Fibroblast of lung (primary cell): ENCODE measurements at regions not wholly inside any gene's neighbourhood (a gene's known extent, or its start where the extent isn't known, plus 50 kb on each side); places are given as distances from the start of the nearest gene placed in this dataset.
A peak's percentile ranks its signal among the peaks of the same experiment; 100 is the strongest.

Experiments used
- DNase-seq, 2 donors: peaks; one replicate each; pipeline versions ENCODE4 v3.0.0 to v3.0.0-alpha.2; 2010; ENCODE audit warnings: low read depth in 2 of 2
- H2AFZ ChIP-seq: 2 replicates; pipeline ENCODE4 v1.5.1; 2012; ENCODE audit warnings: low read length, control low read depth, inconsistent platforms
- H3K27ac ChIP-seq: 2 replicates; pipeline ENCODE4 v1.5.1; 2011; ENCODE audit warnings: low read length, control low read depth; ENCODE audit not compliant: insufficient read depth
- H3K27me3 ChIP-seq: 2 replicates; pipeline ENCODE4 v1.5.1; 2011; ENCODE audit warnings: mild to moderate bottlenecking, low read length; ENCODE audit not compliant: control insufficient read depth, insufficient read depth
- H3K36me3 ChIP-seq: 2 replicates; pipeline ENCODE4 v1.5.1; 2011; ENCODE audit warnings: low read length; ENCODE audit not compliant: control insufficient read depth, insufficient read depth
- H3K4me1 ChIP-seq: 2 replicates; pipeline ENCODE4 v1.5.1; 2011; ENCODE audit warnings: low read length; ENCODE audit not compliant: control insufficient read depth, insufficient read depth; ENCODE audit errors: extremely low read depth
- H3K4me2 ChIP-seq: 2 replicates; pipeline ENCODE4 v1.5.1; 2011; ENCODE audit warnings: low read length, control low read depth; ENCODE audit not compliant: insufficient read depth; ENCODE audit errors: extremely low read depth
- H3K4me3 ChIP-seq, 4 experiments: fragments of 200-600 bp in 1 of 4; sonication (generic) in 1 of 4; replicated peaks in 1 of 4; 2 replicates each; pipeline ENCODE4 v1.5.1; 2011 to 2016; ENCODE audit warnings: low read length in 4 of 4, low read depth in 3 of 4, mild to moderate bottlenecking in 3 of 4, control low read depth in 2 of 4, inconsistent platforms in 1 of 4, mixed read lengths in 1 of 4; ENCODE audit not compliant: insufficient read depth in 1 of 4; ENCODE audit errors: control extremely low read depth in 1 of 4
- H3K79me2 ChIP-seq: 2 replicates; pipeline ENCODE4 v1.5.1; 2012; ENCODE audit warnings: mild to moderate bottlenecking, low read length, inconsistent platforms; ENCODE audit not compliant: control insufficient read depth, insufficient read depth
- H3K9ac ChIP-seq: 2 replicates; pipeline ENCODE4 v1.5.1; 2011; ENCODE audit warnings: mild to moderate bottlenecking, low read length, control low read depth; ENCODE audit not compliant: insufficient read depth
- H3K9me3 ChIP-seq: 2 replicates; pipeline ENCODE4 v1.5.1; 2012; ENCODE audit warnings: low read depth, low read length; ENCODE audit not compliant: control insufficient read depth, insufficient read depth
- H4K20me1 ChIP-seq: 2 replicates; pipeline ENCODE4 v1.5.1; 2011; ENCODE audit warnings: low read length; ENCODE audit not compliant: control insufficient read depth, insufficient read depth; ENCODE audit errors: extremely low read depth
- EZH2 ChIP-seq: IDR thresholded peaks from 2 replicates; pipeline ENCODE4 v1.5.1; 2012; ENCODE audit warnings: low read length, control low read depth, mild to moderate bottlenecking; ENCODE audit errors: missing control alignments
- TF ChIP-seq, protein P1 (sequence below), 2 donors: IDR thresholded peaks in 1 of 2; conservative IDR thresholded peaks in 1 of 2; 1 replicate in 1 of 2; 2 replicates in 1 of 2; pipeline ENCODE4 v1.5.1; 2011 to 2012; ENCODE audit warnings: low read length in 2 of 2, control low read depth in 1 of 2, inconsistent platforms in 1 of 2, low read depth in 1 of 2, mild to moderate bottlenecking in 1 of 2

DNA sequence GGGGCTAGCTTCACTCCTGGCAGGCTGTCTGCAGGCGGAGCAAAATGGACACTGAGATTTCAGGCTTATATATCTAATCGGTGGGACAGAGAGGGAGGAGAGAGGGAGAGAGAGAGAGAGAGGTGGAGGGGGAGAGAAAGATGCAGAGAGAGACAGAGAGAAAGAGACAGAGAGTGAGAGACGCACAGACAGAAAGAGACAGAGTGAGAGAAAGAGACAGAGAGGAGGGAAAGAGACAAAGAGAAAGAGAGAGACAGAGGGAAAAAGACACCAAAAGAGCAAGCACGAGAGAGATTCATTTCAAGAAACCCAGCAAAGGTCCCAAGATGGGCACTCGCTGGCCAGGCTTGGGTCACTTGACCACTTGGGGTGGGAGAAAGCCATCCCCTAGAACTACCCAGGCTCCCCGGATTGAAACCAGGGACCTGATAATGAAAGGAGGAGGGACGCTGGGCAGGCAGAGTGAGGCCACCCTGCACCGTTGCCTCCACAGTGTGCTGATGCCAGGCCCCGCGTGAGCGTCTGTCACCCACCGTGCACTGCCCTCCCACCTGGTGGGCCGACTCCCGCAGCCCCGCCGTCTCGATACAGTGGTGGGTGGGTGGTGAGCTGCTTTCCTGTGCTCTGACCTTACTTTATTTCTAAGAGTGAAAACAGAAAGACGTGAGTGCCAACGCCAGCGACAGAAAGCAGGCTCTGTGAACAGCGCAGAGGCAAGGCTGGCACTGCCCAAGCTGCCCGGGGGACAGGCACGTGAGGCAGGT, 67.9 kb upstream of the SLCO4A1 start:
- Histone ChIP-seq H4K20me1 (no peaks in the 10 kb centered on the region), H3K9ac (no peak overlapping the region), H3K9me3 (no peaks in the 10 kb centered on the region), H3K4me2 (no peak overlapping the region), H2AFZ (no peak overlapping the region), H3K27me3 (peaks cover 11% of the 10 kb centered on the region), H3K4me3 (no peak overlapping the region), H3K79me2 (no peaks in the 10 kb centered on the region), H3K36me3 (no peaks in the 10 kb centered on the region), H3K27ac (no peak overlapping the region), H3K4me1 (no peaks in the 10 kb centered on the region)
- TF ChIP-seq, protein P1, sequence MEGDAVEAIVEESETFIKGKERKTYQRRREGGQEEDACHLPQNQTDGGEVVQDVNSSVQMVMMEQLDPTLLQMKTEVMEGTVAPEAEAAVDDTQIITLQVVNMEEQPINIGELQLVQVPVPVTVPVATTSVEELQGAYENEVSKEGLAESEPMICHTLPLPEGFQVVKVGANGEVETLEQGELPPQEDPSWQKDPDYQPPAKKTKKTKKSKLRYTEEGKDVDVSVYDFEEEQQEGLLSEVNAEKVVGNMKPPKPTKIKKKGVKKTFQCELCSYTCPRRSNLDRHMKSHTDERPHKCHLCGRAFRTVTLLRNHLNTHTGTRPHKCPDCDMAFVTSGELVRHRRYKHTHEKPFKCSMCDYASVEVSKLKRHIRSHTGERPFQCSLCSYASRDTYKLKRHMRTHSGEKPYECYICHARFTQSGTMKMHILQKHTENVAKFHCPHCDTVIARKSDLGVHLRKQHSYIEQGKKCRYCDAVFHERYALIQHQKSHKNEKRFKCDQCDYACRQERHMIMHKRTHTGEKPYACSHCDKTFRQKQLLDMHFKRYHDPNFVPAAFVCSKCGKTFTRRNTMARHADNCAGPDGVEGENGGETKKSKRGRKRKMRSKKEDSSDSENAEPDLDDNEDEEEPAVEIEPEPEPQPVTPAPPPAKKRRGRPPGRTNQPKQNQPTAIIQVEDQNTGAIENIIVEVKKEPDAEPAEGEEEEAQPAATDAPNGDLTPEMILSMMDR (conservative IDR thresholded peaks at IDR 0.05 in 1 of 2, IDR thresholded peaks at IDR 0.05 in 1 of 2; ENCODE audit: low read depth in 1 of 2, low read length in 2 of 2) = no peak
- TF ChIP-seq EZH2 = no peak
- no peak for DNase-seq

DNA sequence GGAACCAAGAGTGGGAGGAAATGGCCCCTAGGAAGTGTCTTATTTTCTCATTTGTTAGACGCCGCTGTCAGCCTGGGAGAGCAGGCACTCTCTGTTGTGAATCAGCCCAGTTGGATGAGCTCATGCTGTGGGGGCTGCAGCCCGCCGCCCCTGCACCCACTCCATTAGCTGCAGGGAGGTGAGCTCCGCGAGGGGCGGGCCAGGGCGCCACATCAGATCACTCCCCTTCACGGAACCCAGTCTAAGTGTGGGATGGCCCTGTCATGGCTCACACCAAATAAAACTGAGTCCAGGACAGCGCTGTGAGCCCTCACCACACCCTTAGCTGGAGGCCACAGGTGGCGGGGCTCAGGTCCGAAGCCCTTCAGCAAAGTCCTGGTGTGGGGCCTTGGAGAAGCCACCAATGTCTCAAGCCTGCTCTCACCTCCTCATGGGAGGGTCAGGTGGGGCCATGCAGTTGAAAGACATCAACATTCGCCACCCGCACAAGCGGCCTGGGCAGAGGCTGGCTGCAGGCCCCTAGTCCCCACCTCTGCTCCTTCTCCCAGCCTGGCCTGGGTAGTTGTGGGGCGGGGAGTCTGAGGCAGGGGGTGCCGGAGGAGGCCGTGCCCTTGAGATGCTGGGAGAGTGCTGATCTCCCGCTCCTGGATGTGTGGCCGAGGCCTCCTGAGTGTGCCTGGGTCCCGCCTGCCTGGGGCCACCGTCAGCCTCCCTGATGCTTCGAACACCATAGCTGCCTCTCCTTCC, 66.2 kb upstream of the SLCO4A1 start:
- TF ChIP-seq, protein P1 (conservative IDR thresholded peaks at IDR 0.05 in 1 of 2, IDR thresholded peaks at IDR 0.05 in 1 of 2; ENCODE audit: low read depth in 1 of 2, low read length in 2 of 2) = no peak
- no peak for TF ChIP-seq EZH2
- DNase-seq = no peak
- no peaks in the 10 kb centered on the region for H3K9me3 ChIP-seq
- no peak overlapping the region for H3K9ac ChIP-seq
- H3K79me2 ChIP-seq = no peaks in the 10 kb centered on the region
- peaks cover 13% of the 10 kb centered on the region for H3K27me3 ChIP-seq
- H3K36me3 ChIP-seq = no peaks in the 10 kb centered on the region
- no peak overlapping the region for H3K27ac ChIP-seq
- no peaks in the 10 kb centered on the region for H4K20me1 ChIP-seq
- no peak overlapping the region for H3K4me2 ChIP-seq
- H3K4me1 ChIP-seq = no peaks in the 10 kb centered on the region
- no peak overlapping the region for H2AFZ ChIP-seq
- H3K4me3 ChIP-seq = no peak overlapping the region

DNA sequence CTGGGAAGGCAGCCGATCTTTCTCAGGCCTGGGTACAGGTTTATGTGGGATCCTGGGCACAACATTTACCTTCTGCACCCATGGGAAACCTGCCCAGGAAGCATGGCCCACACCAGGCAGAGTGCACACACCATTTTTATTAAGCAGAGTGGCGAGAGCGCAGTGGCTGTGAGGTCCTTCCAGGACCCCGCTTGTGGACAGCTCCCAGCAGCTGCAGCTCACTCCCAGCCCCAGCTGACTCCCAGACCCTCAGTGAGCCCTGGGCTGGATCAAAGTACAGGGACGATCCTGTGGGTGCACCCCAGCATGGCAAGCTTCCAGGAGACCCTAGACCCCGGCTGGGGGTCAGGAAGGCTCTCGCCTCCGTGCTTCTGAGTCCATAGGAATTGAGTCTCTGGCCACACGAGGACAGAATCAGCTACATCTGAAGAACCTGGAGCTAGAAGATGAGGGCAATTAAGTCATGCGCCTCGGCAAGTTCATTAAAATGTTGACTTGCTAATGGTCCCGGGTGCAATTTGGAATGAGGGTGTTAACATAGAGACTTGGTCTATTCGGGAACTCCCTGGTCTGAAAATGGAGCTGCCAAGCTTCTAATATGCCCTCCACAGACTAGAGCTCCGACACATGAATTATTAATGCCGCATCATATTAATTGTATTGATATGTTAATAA, 65.4 kb upstream of the SLCO4A1 start:
- Histone ChIP-seq H3K27me3 (peaks cover 13% of the 10 kb centered on the region), H3K4me1 (no peaks in the 10 kb centered on the region), H3K9ac (no peak overlapping the region), H2AFZ (no peak overlapping the region), H3K27ac (no peak overlapping the region), H3K4me3 (no peak overlapping the region), H3K36me3 (no peaks in the 10 kb centered on the region), H3K79me2 (no peaks in the 10 kb centered on the region), H3K4me2 (no peak overlapping the region), H4K20me1 (no peaks in the 10 kb centered on the region), H3K9me3 (no peaks in the 10 kb centered on the region)
- TF ChIP-seq, protein P1 (conservative IDR thresholded peaks at IDR 0.05 in 1 of 2, IDR thresholded peaks at IDR 0.05 in 1 of 2; ENCODE audit: low read depth in 1 of 2, low read length in 2 of 2) = no peak
- no peak for TF ChIP-seq EZH2
- DNase-seq = peak; percentile 10 to 19
